CD4-positive, alpha-beta T cell treated with Interferon gamma for 1 hour (primary cell): ENCODE measurements at regions not wholly inside any gene's neighbourhood (a gene's known extent, or its start where the extent isn't known, plus 50 kb on each side); places are given as distances from the start of the nearest gene placed in this dataset.

Source experiments
- DNase-seq: peaks from one replicate; pipeline ENCODE4 v3.0.0-alpha.2; 2020

- no peak for DNase-seq
Observed at GRCh38 chr3:36197151-36197550, 183.2 kb upstream of the STAC start.

GRCh38 chr3:36201546-36201945, 178.8 kb upstream of the STAC start:
- DNase-seq: no peak

GRCh38 chr3:36206956-36207580, 173.2 kb upstream of the STAC start:
- no peak for DNase-seq

- DNase-seq: no peak
Observed at GRCh38 chr3:36210840-36211651, 169.3 kb upstream of the STAC start.

GRCh38 chr3:36211652-36211999, 168.7 kb upstream of the STAC start:
- no peak for DNase-seq

- no peak for DNase-seq
Observed at GRCh38 chr3:36212251-36212650, 168.1 kb upstream of the STAC start.

GRCh38 chr3:36214460-36214859, 165.8 kb upstream of the STAC start:
- DNase-seq: no peak

GRCh38 chr3:36215241-36215640, 165.1 kb upstream of the STAC start:
- DNase-seq: no peak

GRCh38 chr3:36219398-36219797, 160.9 kb upstream of the STAC start:
- DNase-seq: no peak

- no peak for DNase-seq
Observed at GRCh38 chr3:36220173-36220572, 160.1 kb upstream of the STAC start.

GRCh38 chr3:36221975-36222374, 158.3 kb upstream of the STAC start:
- DNase-seq: no peak

- DNase-seq: no peak
Observed at GRCh38 chr3:36227980-36228379, 152.3 kb upstream of the STAC start.

- DNase-seq: no peak
Observed at GRCh38 chr3:36229496-36229895, 150.8 kb upstream of the STAC start.

GRCh38 chr3:36232797-36233489, 147.4 kb upstream of the STAC start:
- no peak for DNase-seq

GRCh38 chr3:36244728-36245127, 135.6 kb upstream of the STAC start:
- DNase-seq: no peak

- no peak for DNase-seq
Observed at GRCh38 chr3:36248374-36248773, 131.9 kb upstream of the STAC start.

- no peak for DNase-seq
Observed at GRCh38 chr3:36250191-36250590, 130.1 kb upstream of the STAC start.

GRCh38 chr3:36257158-36257852, 123.0 kb upstream of the STAC start:
- DNase-seq: no peak

- no peak for DNase-seq
Observed at GRCh38 chr3:36258421-36258820, 121.9 kb upstream of the STAC start.

- DNase-seq: no peak
Observed at GRCh38 chr3:36259580-36259979, 120.7 kb upstream of the STAC start.

GRCh38 chr3:36269274-36269673, 111.0 kb upstream of the STAC start:
- DNase-seq: no peak

- no peak for DNase-seq
Observed at GRCh38 chr3:36282766-36283165, 97.5 kb upstream of the STAC start.

GRCh38 chr3:36295296-36295695, 85.0 kb upstream of the STAC start:
- no peak for DNase-seq

GRCh38 chr3:36297195-36297594, 83.1 kb upstream of the STAC start:
- DNase-seq: no peak
